ENCODE measurements at regions not wholly inside any gene's neighbourhood (a gene's known extent, or its start where the extent isn't known, plus 50 kb on each side); places are given as distances from the start of the nearest gene placed in this dataset.

DNA sequence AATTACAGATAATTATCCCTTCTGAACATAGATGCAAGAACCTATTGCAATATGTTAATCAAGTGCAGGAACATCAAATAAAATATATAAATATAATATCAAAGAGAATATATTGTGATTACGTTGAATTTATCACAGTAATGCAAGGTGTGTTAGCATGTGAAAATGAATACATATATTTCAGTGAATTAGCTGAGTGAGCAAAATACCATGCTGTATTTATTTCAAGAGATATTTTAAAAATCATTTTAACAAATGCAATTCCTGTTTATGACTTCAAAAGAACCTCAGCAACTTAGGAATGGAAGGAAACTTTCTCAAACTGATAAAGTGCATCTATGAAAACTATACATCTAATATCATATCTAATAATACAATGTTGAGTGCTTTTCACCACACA, 856.9 kb upstream of the PTPRD start:
- no peaks in the 10 kb centered on the region for H3K4me1 Mint-ChIP-seq
- peaks cover 6% of the 10 kb centered on the region for H3K9me3 Mint-ChIP-seq
- CTCF ChIA-PET: no interaction called here
- ATAC-seq (no peak), DNase-seq (ENCODE audit: low spot score) (no peak)
- H3K4me3 Mint-ChIP-seq: no peak overlapping the region
- POLR2A ChIA-PET: no interaction called here
- no peaks in the 10 kb centered on the region for H3K27me3 Mint-ChIP-seq (ENCODE audit: low read depth)
- no peak overlapping the region for H3K27ac Mint-ChIP-seq
- TF ChIP-seq MYBL2 (CRISPR knock-in tag; IDR thresholded peaks at IDR 0.05) (no peak), FOXK1 (CRISPR knock-in tag; IDR thresholded peaks at IDR 0.05) (no peak), ETV6 (CRISPR knock-in tag; IDR thresholded peaks at IDR 0.05) (no peak), ZNF121 (CRISPR knock-in tag; IDR thresholded peaks at IDR 0.05) (no peak), NFE2L1 (CRISPR knock-in tag; IDR thresholded peaks at IDR 0.05) (no peak), RORB (CRISPR knock-in tag; IDR thresholded peaks at IDR 0.05) (no peak), OVOL2 (CRISPR knock-in tag; IDR thresholded peaks at IDR 0.05; ENCODE audit: borderline replicate concordance) (no peak), HMGA2 (CRISPR knock-in tag; IDR thresholded peaks at IDR 0.05) (no peak), EMX1 (CRISPR knock-in tag; IDR thresholded peaks at IDR 0.05) (no peak), MXD4 (CRISPR knock-in tag; IDR thresholded peaks at IDR 0.05; ENCODE audit: borderline replicate concordance) (no peak), SMAD3 (CRISPR knock-in tag; IDR thresholded peaks at IDR 0.05; ENCODE audit: borderline replicate concordance) (no peak), ZNF138 (CRISPR knock-in tag; conservative IDR thresholded peaks at IDR 0.05) (no peak), JAZF1 (CRISPR knock-in tag; IDR thresholded peaks at IDR 0.05) (no peak), SMAD4 (CRISPR knock-in tag; IDR thresholded peaks at IDR 0.05) (no peak)
- TF ChIP-seq, protein P1, sequence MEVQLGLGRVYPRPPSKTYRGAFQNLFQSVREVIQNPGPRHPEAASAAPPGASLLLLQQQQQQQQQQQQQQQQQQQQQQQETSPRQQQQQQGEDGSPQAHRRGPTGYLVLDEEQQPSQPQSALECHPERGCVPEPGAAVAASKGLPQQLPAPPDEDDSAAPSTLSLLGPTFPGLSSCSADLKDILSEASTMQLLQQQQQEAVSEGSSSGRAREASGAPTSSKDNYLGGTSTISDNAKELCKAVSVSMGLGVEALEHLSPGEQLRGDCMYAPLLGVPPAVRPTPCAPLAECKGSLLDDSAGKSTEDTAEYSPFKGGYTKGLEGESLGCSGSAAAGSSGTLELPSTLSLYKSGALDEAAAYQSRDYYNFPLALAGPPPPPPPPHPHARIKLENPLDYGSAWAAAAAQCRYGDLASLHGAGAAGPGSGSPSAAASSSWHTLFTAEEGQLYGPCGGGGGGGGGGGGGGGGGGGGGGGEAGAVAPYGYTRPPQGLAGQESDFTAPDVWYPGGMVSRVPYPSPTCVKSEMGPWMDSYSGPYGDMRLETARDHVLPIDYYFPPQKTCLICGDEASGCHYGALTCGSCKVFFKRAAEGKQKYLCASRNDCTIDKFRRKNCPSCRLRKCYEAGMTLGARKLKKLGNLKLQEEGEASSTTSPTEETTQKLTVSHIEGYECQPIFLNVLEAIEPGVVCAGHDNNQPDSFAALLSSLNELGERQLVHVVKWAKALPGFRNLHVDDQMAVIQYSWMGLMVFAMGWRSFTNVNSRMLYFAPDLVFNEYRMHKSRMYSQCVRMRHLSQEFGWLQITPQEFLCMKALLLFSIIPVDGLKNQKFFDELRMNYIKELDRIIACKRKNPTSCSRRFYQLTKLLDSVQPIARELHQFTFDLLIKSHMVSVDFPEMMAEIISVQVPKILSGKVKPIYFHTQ (CRISPR knock-in tag; IDR thresholded peaks at IDR 0.05): no peak
- TF ChIP-seq, protein P2, sequence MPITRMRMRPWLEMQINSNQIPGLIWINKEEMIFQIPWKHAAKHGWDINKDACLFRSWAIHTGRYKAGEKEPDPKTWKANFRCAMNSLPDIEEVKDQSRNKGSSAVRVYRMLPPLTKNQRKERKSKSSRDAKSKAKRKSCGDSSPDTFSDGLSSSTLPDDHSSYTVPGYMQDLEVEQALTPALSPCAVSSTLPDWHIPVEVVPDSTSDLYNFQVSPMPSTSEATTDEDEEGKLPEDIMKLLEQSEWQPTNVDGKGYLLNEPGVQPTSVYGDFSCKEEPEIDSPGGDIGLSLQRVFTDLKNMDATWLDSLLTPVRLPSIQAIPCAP (CRISPR knock-in tag; IDR thresholded peaks at IDR 0.05): no peak
- TF ChIP-seq, protein P3, sequence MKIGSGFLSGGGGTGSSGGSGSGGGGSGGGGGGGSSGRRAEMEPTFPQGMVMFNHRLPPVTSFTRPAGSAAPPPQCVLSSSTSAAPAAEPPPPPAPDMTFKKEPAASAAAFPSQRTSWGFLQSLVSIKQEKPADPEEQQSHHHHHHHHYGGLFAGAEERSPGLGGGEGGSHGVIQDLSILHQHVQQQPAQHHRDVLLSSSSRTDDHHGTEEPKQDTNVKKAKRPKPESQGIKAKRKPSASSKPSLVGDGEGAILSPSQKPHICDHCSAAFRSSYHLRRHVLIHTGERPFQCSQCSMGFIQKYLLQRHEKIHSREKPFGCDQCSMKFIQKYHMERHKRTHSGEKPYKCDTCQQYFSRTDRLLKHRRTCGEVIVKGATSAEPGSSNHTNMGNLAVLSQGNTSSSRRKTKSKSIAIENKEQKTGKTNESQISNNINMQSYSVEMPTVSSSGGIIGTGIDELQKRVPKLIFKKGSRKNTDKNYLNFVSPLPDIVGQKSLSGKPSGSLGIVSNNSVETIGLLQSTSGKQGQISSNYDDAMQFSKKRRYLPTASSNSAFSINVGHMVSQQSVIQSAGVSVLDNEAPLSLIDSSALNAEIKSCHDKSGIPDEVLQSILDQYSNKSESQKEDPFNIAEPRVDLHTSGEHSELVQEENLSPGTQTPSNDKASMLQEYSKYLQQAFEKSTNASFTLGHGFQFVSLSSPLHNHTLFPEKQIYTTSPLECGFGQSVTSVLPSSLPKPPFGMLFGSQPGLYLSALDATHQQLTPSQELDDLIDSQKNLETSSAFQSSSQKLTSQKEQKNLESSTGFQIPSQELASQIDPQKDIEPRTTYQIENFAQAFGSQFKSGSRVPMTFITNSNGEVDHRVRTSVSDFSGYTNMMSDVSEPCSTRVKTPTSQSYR (CRISPR knock-in tag; IDR thresholded peaks at IDR 0.05): no peak
- TF ChIP-seq, protein P4, sequence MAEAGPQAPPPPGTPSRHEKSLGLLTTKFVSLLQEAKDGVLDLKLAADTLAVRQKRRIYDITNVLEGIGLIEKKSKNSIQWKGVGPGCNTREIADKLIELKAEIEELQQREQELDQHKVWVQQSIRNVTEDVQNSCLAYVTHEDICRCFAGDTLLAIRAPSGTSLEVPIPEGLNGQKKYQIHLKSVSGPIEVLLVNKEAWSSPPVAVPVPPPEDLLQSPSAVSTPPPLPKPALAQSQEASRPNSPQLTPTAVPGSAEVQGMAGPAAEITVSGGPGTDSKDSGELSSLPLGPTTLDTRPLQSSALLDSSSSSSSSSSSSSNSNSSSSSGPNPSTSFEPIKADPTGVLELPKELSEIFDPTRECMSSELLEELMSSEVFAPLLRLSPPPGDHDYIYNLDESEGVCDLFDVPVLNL (CRISPR knock-in tag; IDR thresholded peaks at IDR 0.05; ENCODE audit: borderline replicate concordance, low read depth): no peak
- TF ChIP-seq, protein P5, sequence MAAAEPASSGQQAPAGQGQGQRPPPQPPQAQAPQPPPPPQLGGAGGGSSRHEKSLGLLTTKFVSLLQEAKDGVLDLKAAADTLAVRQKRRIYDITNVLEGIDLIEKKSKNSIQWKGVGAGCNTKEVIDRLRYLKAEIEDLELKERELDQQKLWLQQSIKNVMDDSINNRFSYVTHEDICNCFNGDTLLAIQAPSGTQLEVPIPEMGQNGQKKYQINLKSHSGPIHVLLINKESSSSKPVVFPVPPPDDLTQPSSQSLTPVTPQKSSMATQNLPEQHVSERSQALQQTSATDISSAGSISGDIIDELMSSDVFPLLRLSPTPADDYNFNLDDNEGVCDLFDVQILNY (CRISPR knock-in tag; IDR thresholded peaks at IDR 0.05): no peak
- no peaks in the 10 kb centered on the region for H3K36me3 Mint-ChIP-seq

DNA sequence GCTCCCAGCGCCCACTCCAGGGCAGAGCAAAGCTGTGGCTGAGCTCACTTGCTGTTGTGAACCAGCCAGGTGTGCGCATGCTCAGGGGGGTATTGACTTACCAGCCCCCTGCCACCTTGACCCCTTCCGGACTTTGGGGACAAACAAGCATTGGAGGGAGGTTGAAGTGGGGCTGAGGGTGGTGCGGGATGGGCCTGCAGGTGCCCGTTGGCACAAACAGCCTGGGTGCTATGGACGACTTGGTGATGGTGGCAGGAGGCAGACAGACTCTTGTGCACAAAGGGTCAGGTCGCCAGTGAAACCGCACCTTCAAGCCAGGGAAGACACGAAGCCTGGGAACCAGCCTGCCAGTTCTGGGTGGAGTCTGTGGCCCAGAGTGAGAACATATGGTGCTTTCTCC, 858.5 kb upstream of the PTPRD start:
- Mint-ChIP-seq H3K4me1 (no peaks in the 10 kb centered on the region), H3K36me3 (no peaks in the 10 kb centered on the region), H3K4me3 (no peak overlapping the region), H3K9me3 (peaks cover 4% of the 10 kb centered on the region; the same call in 1 of the 2 replicates), H3K27ac (no peak overlapping the region), H3K27me3 (ENCODE audit: low read depth) (no peaks in the 10 kb centered on the region)
- ChIA-PET CTCF (no interaction called here), POLR2A (no interaction called here)
- TF ChIP-seq ESRRA (CRISPR knock-in tag; IDR thresholded peaks at IDR 0.05; ENCODE audit: borderline replicate concordance) (no peak), MXD4 (CRISPR knock-in tag; IDR thresholded peaks at IDR 0.05; ENCODE audit: borderline replicate concordance) (no peak), SMAD4 (CRISPR knock-in tag; IDR thresholded peaks at IDR 0.05) (no peak)
- no peak for ATAC-seq
- no peak for DNase-seq (ENCODE audit: low spot score)
